ENCODE measurements at regions not wholly inside any gene's neighbourhood (a gene's known extent, or its start where the extent isn't known, plus 50 kb on each side); places are given as distances from the start of the nearest gene placed in this dataset.

GRCh38 chr5:109611061-109611460 lies 78.7 kb upstream of the MAN2A1 start:
- no peaks in the 10 kb centered on the region for H3K79me2 ChIP-seq (ENCODE audit: insufficient read depth, low read length)
- H3K9me2 ChIP-seq (ENCODE audit: insufficient read depth), result no peaks in the 10 kb centered on the region
- H3K27me3 ChIP-seq (ENCODE audit: insufficient read depth, low read length), result no peaks in the 10 kb centered on the region
- ChIA-PET CTCF (no interaction called here), RAD21 (ENCODE audit: low non-redundant PET in 1 of 2, low total read pairs in 2 of 2, uncharacterized antibody in 2 of 2, unreplicated experiment in 2 of 2) (no interaction called here), POLR2A (no interaction called here)
- no TSS peak for BruUV-seq (replicated peaks)
- H3K9ac ChIP-seq (ENCODE audit: low read length), result no peak overlapping the region
- H4K20me1 ChIP-seq (ENCODE audit: insufficient read depth), result no peaks in the 10 kb centered on the region
- no peak overlapping the region for H3K4me2 ChIP-seq (ENCODE audit: low read length)
- H3K27ac ChIP-seq (ENCODE audit: low read depth, low read length), result no peak overlapping the region
- no peaks in the 10 kb centered on the region for H3K9me3 ChIP-seq (ENCODE audit: control insufficient read depth in 1 of 2, insufficient read depth in 1 of 2, low read depth in 1 of 2, low read length in 2 of 2)
- TF ChIP-seq YY1 (IDR thresholded peaks at IDR 0.05; ENCODE audit: extremely low read depth, insufficient replicate concordance, low read depth, low read length), result no peak
- TF ChIP-seq MAX (IDR thresholded peaks at IDR 0.05), result no peak
- TF ChIP-seq CTCF (IDR thresholded peaks at IDR 0.05 in 2 of 3, conservative IDR thresholded peaks at IDR 0.05 in 1 of 3; ENCODE audit: borderline replicate concordance in 1 of 3, insufficient read depth in 1 of 3, low read depth in 2 of 3, low read length in 2 of 3), result no peak
- TF ChIP-seq FOSL1 (IDR thresholded peaks at IDR 0.05; ENCODE audit: low read depth), result no peak
- TF ChIP-seq SP1 (IDR thresholded peaks at IDR 0.05; ENCODE audit: low read depth), result no peak
- no peak for TF ChIP-seq ZBTB33 (IDR thresholded peaks at IDR 0.05; ENCODE audit: extremely low read depth, insufficient replicate concordance, low read length)
- no peak for TF ChIP-seq SRF (IDR thresholded peaks at IDR 0.05; ENCODE audit: low read depth)
- TF ChIP-seq TCF7L2 (IDR thresholded peaks at IDR 0.05; ENCODE audit: borderline replicate concordance, extremely low read depth, insufficient read depth, insufficient read length), result no peak
- TF ChIP-seq ZNF274 (IDR thresholded peaks at IDR 0.05; ENCODE audit: low read depth, low read length), result no peak
- TF ChIP-seq CEBPB (IDR thresholded peaks at IDR 0.05; ENCODE audit: low read depth), result no peak
- no peak for TF ChIP-seq EZH2phosphoT487 (IDR thresholded peaks at IDR 0.05; ENCODE audit: borderline replicate concordance)
- TF ChIP-seq EGR1 (IDR thresholded peaks at IDR 0.05; ENCODE audit: low read depth), result no peak
- TF ChIP-seq POLR2AphosphoS5 (IDR thresholded peaks at IDR 0.05; ENCODE audit: low read depth, low read length), result no peak
- TF ChIP-seq ELF1 (IDR thresholded peaks at IDR 0.05; ENCODE audit: borderline replicate concordance, low read depth), result no peak
- TF ChIP-seq ATF3 (IDR thresholded peaks at IDR 0.05), result no peak
- TF ChIP-seq JUND (IDR thresholded peaks at IDR 0.05), result no peak
- TF ChIP-seq REST (IDR thresholded peaks at IDR 0.05; ENCODE audit: low read depth), result no peak
- no peak for TF ChIP-seq ZFX (IDR thresholded peaks at IDR 0.05)
- TF ChIP-seq POLR2A (IDR thresholded peaks at IDR 0.05; ENCODE audit: borderline replicate concordance, extremely low read depth, insufficient read depth, insufficient read length), result no peak
- H2AFZ ChIP-seq (ENCODE audit: low read depth, low read length, poor library complexity, severe bottlenecking), result no peak overlapping the region
- no peak for ATAC-seq
- no peaks in the 10 kb centered on the region for H3K36me3 ChIP-seq (ENCODE audit: control insufficient read depth in 1 of 2, insufficient read depth in 2 of 2, low read length in 2 of 2)
- no peak overlapping the region for H3K4me3 ChIP-seq (replicated peaks in 1 of 2; ENCODE audit: low read depth in 1 of 2, low read length in 2 of 2)
- no peak for DNase-seq (ENCODE audit: low read depth, low spot score)
- intact Hi-C loops (cut with micrococcal nuclease), result no loop called here
- no peaks in the 10 kb centered on the region for H3K4me1 ChIP-seq (ENCODE audit: control insufficient read depth in 1 of 2, insufficient read depth in 2 of 2, low read length in 2 of 2)

All from HCT116 (cell line).